Naive B cell (primary cell): ENCODE measurements at regions not wholly inside any gene's neighbourhood (a gene's known extent, or its start where the extent isn't known, plus 50 kb on each side); places are given as distances from the start of the nearest gene placed in this dataset.

ENCODE experiments used
- ATAC-seq, 2 donors: fragments of 150-1000 bp; cut with Tn5 transposase; 2 replicates each; pipeline ENCODE4 v1.10.0; 2021; ENCODE audit warnings: low read depth in 2 of 2, mild to moderate bottlenecking in 2 of 2, moderate library complexity in 2 of 2
- DNase-seq: peaks from one replicate; pipeline ENCODE4 v3.0.0; 2022
- H3K27ac Mint-ChIP-seq, 6 donors: one replicate each; pipeline ENCODE4 v1.8.0; 2020 to 2022; ENCODE audit warnings: mild to moderate bottlenecking in 6 of 6, mixed read lengths in 6 of 6, moderate library complexity in 5 of 6, inconsistent platforms in 2 of 6
- H3K27me3 Mint-ChIP-seq, 3 donors: one replicate each; pipeline ENCODE4 v1.8.0; 2021 to 2022; ENCODE audit warnings: mixed read lengths in 3 of 3, mild to moderate bottlenecking in 1 of 3
- H3K36me3 Mint-ChIP-seq, 2 donors: one replicate each; pipeline ENCODE4 v1.8.0; 2020 to 2022; ENCODE audit warnings: mixed read lengths in 2 of 2, inconsistent platforms in 1 of 2, mild to moderate bottlenecking in 1 of 2
- H3K4me1 Mint-ChIP-seq, 3 donors: one replicate each; pipeline ENCODE4 v1.8.0; 2020 to 2022; ENCODE audit warnings: mixed read lengths in 3 of 3, inconsistent platforms in 1 of 3, mild to moderate bottlenecking in 1 of 3, moderate library complexity in 1 of 3
- H3K4me3 Mint-ChIP-seq, 8 donors: one replicate each; pipeline ENCODE4 v1.8.0; 2020 to 2022; ENCODE audit warnings: mild to moderate bottlenecking in 8 of 8, mixed read lengths in 8 of 8, moderate library complexity in 8 of 8, inconsistent platforms in 2 of 8
- H3K9me3 Mint-ChIP-seq, 7 donors: one replicate each; pipeline ENCODE4 v1.8.0; 2020 to 2022; ENCODE audit warnings: mixed read lengths in 7 of 7, mild to moderate bottlenecking in 5 of 7, inconsistent platforms in 2 of 7, moderate library complexity in 1 of 7

DNA sequence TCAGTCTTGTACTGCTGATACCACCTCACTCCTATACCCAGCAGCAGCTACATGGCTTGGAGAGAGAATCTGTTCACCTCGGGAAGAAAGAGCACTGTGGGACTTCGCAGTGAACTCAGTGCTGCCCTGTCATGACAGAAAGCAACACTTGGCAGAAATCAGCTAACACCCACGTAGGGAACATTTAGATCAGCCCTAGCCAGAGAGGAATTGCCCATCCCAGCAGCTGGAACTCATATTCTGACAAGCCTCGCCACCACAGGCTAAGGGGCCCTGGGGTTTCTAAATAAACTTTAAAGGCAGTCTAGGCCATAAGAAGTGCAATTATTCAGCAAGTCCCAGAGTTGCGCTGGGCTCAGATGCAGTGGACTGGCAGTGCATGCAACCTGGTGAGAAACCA lies 1266.8 kb downstream of the GRIK2 start:
- Mint-ChIP-seq H3K9me3 (peaks cover 0 to 8% (median 3%) of the 10 kb centered on the region in 7 donors), H3K4me1 (no peaks in the 10 kb centered on the region), H3K27ac (no peak overlapping the region), H3K27me3 (no peaks in the 10 kb centered on the region), H3K4me3 (no peak overlapping the region), H3K36me3 (no peaks in the 10 kb centered on the region)
- DNase-seq = no peak
- no peak for ATAC-seq

DNA sequence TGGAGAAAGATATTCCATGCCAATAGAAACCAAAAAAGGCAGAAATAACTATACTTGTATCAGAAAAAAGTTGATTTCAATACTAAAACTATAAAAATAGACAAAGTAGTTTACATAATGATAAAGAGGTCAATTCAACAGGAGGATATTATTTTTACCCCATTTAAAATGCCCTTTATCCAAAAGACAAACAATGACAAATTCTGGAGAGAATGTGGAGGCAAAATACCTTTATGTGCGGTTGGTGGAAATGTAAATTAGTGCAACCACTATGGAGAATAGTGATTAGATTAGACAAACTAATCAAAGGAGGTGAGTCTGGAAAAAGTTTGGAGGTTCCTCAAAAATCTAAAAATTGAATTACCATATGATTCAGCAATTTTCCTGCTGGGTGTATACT lies 1262.3 kb downstream of the GRIK2 start:
- DNase-seq (no peak), ATAC-seq (no peak)
- H3K4me1 Mint-ChIP-seq = no peaks in the 10 kb centered on the region
- no peak overlapping the region for H3K4me3 Mint-ChIP-seq
- H3K9me3 Mint-ChIP-seq = peaks cover 0 to 11% (median 4%) of the 10 kb centered on the region in 7 donors
- H3K27me3 Mint-ChIP-seq = no peaks in the 10 kb centered on the region
- no peaks in the 10 kb centered on the region for H3K36me3 Mint-ChIP-seq
- no peak overlapping the region for H3K27ac Mint-ChIP-seq

DNA sequence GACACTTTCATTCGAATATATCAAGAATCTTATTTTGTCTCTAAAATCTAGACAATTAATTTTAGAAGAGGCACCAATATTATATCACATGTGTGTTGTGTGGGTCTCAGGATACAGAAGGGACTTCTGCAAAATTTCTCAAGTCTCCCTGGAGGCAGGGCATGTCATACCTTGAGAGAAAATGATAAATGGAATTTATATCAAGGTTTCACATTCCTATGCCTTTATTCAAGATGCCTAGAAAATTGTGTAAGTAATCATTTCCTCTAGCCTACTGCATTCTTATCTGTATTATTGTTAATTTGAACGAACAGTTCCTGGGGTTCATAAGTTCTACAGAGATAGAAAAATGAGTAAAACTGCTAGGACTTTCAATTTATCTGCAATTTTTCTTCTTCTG lies 1247.9 kb downstream of the GRIK2 start:
- peaks cover 0 to 9% (median 0%) of the 10 kb centered on the region in 7 donors for H3K9me3 Mint-ChIP-seq
- H3K36me3 Mint-ChIP-seq = no peaks in the 10 kb centered on the region
- no peaks in the 10 kb centered on the region for H3K27me3 Mint-ChIP-seq
- H3K4me3 Mint-ChIP-seq = no peak overlapping the region
- DNase-seq (no peak), ATAC-seq (no peak)
- H3K4me1 Mint-ChIP-seq = no peaks in the 10 kb centered on the region
- H3K27ac Mint-ChIP-seq = no peak overlapping the region

DNA sequence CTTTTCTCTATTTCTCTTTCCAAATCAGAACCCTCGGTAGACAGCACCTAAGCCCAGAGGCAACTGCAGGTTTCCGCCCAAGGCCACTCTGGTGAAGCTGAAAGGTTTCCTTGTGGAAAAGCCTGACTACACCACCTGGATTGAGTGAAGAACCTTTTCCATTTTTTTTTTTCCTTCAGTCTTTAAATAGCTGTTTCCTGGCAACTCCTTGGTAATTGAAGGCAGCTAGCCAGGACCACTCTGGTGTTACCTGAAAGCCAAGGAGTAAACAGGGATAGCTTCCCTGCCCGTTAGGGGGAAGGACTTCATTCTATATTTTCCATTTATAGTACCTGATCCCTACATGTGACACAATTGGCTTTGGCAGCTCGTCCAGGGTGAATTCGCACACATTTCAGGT lies 1238.4 kb downstream of the GRIK2 start:
- Mint-ChIP-seq H3K9me3 (peaks cover 0 to 7% (median 0%) of the 10 kb centered on the region in 7 donors), H3K4me1 (no peaks in the 10 kb centered on the region), H3K27me3 (no peaks in the 10 kb centered on the region), H3K36me3 (no peaks in the 10 kb centered on the region), H3K27ac (no peak overlapping the region), H3K4me3 (no peak overlapping the region)
- no peak for DNase-seq
- ATAC-seq = no peak

DNA sequence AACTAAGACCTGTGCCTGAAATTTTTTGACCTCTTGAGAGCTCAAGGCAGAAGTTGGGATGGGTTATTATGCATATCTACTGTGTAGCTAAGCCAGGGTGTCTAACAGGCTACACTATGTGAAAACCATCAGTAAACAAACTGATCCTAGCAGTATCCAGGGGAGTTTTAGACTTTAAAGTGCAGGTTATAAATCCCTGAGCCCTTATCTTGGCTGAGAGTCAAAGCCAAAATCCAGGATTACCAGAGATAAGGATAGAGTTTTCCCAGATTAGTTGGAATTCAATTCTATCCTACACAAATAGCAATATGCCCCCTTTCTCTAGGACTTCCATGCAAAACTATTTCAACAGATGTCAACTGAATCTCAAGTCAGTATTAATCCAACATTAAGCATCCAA lies 1229.7 kb downstream of the GRIK2 start:
- peaks cover 0 to 4% (median 0%) of the 10 kb centered on the region in 7 donors for H3K9me3 Mint-ChIP-seq
- no peak for ATAC-seq

DNA sequence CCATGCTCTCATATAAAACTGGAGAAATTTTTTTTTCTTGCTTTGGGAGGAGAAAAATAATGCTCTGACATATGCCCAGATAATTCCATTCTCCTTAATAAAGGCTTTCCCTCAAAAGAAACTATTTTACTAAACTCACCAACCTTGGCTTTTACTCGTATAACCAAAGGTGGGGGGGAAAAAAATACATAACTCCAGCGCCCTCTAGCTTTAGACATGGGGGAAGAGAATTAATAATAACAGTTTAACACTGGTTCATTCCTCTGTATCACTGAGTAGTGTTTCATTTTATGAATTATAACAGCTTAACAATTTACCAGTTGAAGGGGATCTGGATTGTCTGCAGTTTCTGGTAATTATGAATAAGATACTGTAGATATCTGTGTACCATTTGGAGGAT lies 1226.1 kb downstream of the GRIK2 start:
- Mint-ChIP-seq H3K36me3 (no peaks in the 10 kb centered on the region), H3K4me1 (no peaks in the 10 kb centered on the region), H3K27me3 (no peaks in the 10 kb centered on the region), H3K4me3 (no peak overlapping the region), H3K9me3 (peaks cover 0 to 4% (median 0%) of the 10 kb centered on the region in 7 donors), H3K27ac (no peak overlapping the region)
- no peak for DNase-seq
- ATAC-seq = no peak

More for the DNA sequence above, 1229.7 kb downstream of the GRIK2 start:
- no peak for DNase-seq
- H3K36me3 Mint-ChIP-seq = no peaks in the 10 kb centered on the region
- H3K27me3 Mint-ChIP-seq = no peaks in the 10 kb centered on the region
- no peak overlapping the region for H3K27ac Mint-ChIP-seq
- H3K4me3 Mint-ChIP-seq = no peak overlapping the region
- no peaks in the 10 kb centered on the region for H3K4me1 Mint-ChIP-seq

DNA sequence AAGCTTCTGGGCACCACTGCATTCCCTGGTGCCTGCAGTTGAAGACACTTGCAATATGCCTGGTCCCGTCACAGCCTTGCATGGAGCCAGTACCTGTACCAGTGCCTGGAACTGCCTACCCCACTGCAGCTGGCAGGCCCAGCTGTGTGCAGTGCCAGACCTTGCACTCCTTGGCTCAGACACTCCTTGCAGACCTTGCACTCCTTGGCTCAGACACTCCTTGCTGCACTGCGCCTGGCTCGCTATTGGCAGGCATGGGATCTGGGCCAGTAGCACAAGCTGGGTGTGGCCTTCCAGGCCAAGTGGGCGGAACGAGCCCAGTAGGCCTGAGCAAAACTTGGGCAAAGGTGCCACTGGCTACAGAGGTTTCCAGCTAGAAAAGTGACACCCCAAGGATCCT lies 1189.1 kb downstream of the GRIK2 start:
- Mint-ChIP-seq H3K4me3 (no peak overlapping the region), H3K36me3 (no peaks in the 10 kb centered on the region), H3K27me3 (no peaks in the 10 kb centered on the region), H3K27ac (no peak overlapping the region), H3K9me3 (peaks cover 0 to 2% (median 0%) of the 10 kb centered on the region in 7 donors), H3K4me1 (no peaks in the 10 kb centered on the region)
- ATAC-seq (no peak), DNase-seq (no peak)

DNA sequence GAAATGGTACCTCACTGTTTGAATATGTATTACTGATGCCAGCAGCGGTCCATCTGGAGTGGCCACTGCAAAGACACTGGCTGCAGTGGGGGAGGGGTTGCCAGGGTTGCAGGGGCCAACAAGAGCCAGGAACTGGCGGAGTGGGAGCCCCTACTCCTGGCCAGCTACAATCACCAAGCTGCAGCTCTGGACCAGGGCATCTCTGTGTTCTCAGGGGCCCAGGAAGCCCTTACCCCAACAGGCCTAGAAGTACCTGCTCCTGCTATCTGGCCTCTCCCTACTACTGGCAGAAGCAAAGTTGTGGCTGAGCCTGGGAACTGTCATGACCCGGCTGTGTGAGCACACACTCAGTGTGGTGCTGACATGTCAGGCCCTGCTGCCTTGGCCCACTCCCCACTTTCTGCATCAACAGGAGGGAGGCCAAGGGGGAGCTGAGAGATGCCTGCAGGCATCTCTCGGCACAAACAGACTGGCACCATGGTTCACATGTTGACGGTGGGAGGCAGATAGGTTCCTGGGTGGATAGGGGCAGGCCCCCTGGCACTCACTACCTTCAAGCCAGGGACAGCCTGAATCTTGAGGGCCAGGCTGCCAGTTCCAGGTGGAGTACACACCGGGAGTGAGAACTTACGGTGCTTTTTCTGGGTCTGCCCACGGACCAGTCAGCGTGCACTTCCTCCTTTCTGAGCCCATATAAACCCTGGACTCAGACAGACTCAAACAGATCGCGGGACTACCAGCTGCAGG lies 1188.0 kb downstream of the GRIK2 start:
- ATAC-seq (no peak), DNase-seq (no peak)
- H3K27me3 Mint-ChIP-seq = no peaks in the 10 kb centered on the region
- peaks cover 0 to 2% (median 0%) of the 10 kb centered on the region in 7 donors for H3K9me3 Mint-ChIP-seq
- no peak overlapping the region for H3K4me3 Mint-ChIP-seq
- no peaks in the 10 kb centered on the region for H3K4me1 Mint-ChIP-seq
- H3K36me3 Mint-ChIP-seq = no peaks in the 10 kb centered on the region
- H3K27ac Mint-ChIP-seq = peak overlapping the region in 1 of 6 donors; percentile 24

DNA sequence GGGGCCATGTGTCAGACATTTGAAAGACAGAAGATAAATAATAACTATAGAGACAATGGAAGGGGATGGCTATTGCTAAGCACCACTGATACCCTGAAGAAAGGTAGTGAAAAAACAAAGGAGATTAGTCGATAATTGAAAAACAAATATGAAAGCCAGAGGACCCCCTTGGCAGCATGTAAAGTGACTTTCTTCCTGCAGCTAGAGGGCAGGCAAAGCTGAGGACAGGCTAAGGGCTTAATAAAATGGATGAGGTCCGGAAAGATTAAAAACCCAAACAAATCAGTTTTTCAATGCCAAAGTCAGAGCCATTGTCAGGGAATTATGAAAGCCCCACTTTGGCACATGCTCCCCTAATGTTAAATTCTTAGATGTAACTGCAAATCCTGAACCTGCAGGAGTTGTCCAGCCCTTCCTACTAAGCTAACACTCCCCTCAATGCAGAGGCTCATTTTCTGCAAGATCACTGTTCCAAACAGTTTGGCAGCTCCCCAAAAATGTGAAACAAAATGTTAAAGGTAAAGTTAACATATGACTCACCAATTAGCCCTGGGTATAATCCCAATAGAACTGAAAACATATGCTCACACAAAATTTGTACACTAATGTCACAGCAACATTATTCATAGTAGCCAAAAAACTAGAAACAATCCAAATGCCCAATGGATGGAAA lies 1177.9 kb downstream of the GRIK2 start:
- H3K9me3 Mint-ChIP-seq = peaks cover 0 to 6% (median 0%) of the 10 kb centered on the region in 7 donors
- no peak for DNase-seq
- H3K27ac Mint-ChIP-seq = no peak overlapping the region
- H3K27me3 Mint-ChIP-seq = no peaks in the 10 kb centered on the region
- H3K36me3 Mint-ChIP-seq = no peaks in the 10 kb centered on the region
- H3K4me3 Mint-ChIP-seq = no peak overlapping the region
- no peak for ATAC-seq
- no peaks in the 10 kb centered on the region for H3K4me1 Mint-ChIP-seq

DNA sequence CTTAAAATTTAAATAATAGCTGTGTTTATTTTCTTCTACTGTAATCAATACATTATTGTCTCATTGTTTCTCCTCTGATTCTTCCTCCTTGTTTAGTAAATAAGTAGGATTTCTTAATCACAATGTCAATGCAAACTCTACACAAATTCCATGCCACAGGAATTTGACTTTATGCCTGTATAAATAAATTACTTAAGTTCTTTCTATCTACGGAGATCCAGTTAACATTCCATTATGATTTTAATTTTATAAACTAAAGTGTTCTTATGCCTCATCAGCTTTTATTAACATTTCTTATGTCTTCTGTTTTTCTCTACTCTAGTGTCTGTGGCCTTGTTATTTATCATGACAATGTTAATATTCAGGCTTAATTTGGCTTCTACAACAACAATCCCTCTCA lies 1169.2 kb downstream of the GRIK2 start:
- Mint-ChIP-seq H3K27ac (no peak overlapping the region), H3K9me3 (peaks cover 0 to 2% (median 0%) of the 10 kb centered on the region in 7 donors), H3K4me1 (no peaks in the 10 kb centered on the region), H3K36me3 (no peaks in the 10 kb centered on the region), H3K27me3 (no peaks in the 10 kb centered on the region), H3K4me3 (no peak overlapping the region)
- ATAC-seq (no peak), DNase-seq (no peak)

DNA sequence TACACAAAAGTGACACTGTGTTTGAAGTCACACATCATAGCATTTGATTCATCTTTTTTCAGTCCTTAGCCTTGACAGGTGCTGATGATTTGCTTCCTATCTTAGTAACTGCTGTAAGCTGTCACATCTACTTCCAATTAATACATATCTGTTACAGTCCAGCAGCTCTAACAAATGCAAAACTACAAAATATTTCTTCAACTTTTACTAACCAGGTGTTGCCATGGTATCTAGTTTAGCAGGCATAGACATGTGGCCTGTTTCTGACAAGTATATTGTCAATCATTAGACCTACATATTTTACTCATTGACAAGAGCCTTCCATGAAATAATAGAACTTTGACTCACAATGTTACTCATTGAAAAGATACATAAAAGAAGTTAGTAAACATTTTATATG lies 1159.7 kb downstream of the GRIK2 start:
- H3K27ac Mint-ChIP-seq = no peak overlapping the region
- H3K36me3 Mint-ChIP-seq = no peaks in the 10 kb centered on the region
- no peak for DNase-seq
- ATAC-seq = no peak
- peaks cover 0 to 10% (median 4%) of the 10 kb centered on the region in 7 donors for H3K9me3 Mint-ChIP-seq
- no peak overlapping the region for H3K4me3 Mint-ChIP-seq
- no peaks in the 10 kb centered on the region for H3K27me3 Mint-ChIP-seq
- H3K4me1 Mint-ChIP-seq = no peaks in the 10 kb centered on the region

DNA sequence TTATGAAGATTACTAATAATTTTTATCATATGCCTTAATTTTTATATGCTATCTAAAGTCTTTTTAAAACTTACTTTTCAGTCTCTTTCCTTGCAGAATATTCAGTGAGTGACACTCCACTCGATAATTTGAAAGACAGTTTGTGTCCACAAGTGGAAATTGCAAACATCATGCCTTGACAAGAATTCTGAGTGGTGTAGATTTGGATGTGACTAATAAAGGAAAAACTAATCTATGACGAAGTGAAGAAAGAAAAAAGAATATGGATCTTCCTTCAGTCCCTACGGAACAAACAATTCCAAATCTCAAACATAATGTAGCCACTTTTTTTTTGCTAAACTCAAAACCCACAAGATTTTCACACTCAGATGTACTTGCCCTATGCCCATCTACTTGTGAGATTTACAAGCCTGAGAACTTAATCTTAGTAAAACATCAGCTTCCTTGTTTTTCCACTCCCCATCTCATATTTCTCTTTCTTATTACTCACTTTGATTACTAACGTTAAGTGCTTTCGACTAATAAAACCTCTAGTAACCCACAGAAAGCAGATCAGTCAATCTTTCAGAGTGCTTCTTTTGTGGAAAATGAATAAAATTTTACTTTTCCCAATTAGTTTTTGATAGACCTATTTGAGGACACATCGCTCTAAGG lies 1155.8 kb downstream of the GRIK2 start:
- no peaks in the 10 kb centered on the region for H3K4me1 Mint-ChIP-seq
- H3K4me3 Mint-ChIP-seq = no peak overlapping the region
- DNase-seq (no peak), ATAC-seq (no peak)
- H3K27ac Mint-ChIP-seq = no peak overlapping the region
- H3K36me3 Mint-ChIP-seq = no peaks in the 10 kb centered on the region
- H3K27me3 Mint-ChIP-seq = no peaks in the 10 kb centered on the region
- peaks cover 0 to 9% (median 4%) of the 10 kb centered on the region in 7 donors for H3K9me3 Mint-ChIP-seq

DNA sequence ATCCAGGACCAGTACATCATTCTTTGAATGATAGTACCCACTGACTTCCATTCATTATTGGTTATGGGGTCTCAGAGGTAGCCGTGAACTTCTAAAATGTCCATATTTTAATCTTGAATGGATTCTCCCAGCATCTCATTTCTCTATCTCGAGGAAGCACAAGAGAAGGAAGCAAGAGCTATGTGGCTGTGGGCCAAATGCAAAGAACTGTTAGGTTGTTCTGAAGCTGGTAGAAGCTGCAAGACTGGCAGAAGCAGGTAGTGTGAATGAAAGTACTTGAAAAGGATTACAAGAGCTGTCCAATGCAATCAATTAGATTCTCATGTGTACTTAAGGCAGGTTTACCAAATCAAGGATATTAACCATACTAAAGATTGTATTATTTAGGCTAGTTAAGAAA lies 1131.8 kb downstream of the GRIK2 start:
- Mint-ChIP-seq H3K27me3 (no peaks in the 10 kb centered on the region), H3K27ac (no peak overlapping the region), H3K36me3 (no peaks in the 10 kb centered on the region), H3K9me3 (no peaks in the 10 kb centered on the region), H3K4me1 (no peaks in the 10 kb centered on the region), H3K4me3 (no peak overlapping the region)
- no peak for DNase-seq
- ATAC-seq = no peak

DNA sequence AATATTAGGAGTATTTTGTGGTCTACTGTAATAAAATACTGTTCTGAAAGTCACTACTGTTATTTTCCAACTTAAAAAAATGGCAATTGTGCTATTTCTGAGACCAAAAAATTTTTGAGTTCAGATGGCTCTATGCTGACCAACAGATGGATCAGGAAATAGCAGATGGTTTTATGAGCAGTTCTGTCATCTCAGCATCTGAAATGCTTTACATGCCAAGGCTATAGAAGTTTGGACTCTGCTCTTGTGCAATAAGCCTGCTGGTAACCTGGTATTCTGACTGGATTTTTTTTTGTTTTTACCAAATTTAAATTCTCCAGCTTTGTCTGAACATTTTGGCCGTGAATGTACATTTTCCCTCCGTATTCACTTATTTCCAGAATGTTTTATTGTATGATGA lies 1127.5 kb downstream of the GRIK2 start:
- H3K4me3 Mint-ChIP-seq = no peak overlapping the region

More for the DNA sequence above, 1127.5 kb downstream of the GRIK2 start:
- H3K9me3 Mint-ChIP-seq = no peaks in the 10 kb centered on the region
- H3K36me3 Mint-ChIP-seq = no peaks in the 10 kb centered on the region
- no peaks in the 10 kb centered on the region for H3K27me3 Mint-ChIP-seq
- no peak overlapping the region for H3K27ac Mint-ChIP-seq
- no peak for DNase-seq
- no peaks in the 10 kb centered on the region for H3K4me1 Mint-ChIP-seq
- no peak for ATAC-seq
